Kidney tubule cell (primary cell): ENCODE measurements at regions not wholly inside any gene's neighbourhood (a gene's known extent, or its start where the extent isn't known, plus 50 kb on each side); places are given as distances from the start of the nearest gene placed in this dataset.

Source experiments
- DNase-seq: peaks from one replicate; pipeline ENCODE4 v3.0.0-alpha.2; 2018; ENCODE audit warnings: low spot score

- peak; percentile 11 for DNase-seq
Observed at GRCh38 chr6:51322505-51322904, 503.8 kb downstream of the TFAP2B start.

DNA sequence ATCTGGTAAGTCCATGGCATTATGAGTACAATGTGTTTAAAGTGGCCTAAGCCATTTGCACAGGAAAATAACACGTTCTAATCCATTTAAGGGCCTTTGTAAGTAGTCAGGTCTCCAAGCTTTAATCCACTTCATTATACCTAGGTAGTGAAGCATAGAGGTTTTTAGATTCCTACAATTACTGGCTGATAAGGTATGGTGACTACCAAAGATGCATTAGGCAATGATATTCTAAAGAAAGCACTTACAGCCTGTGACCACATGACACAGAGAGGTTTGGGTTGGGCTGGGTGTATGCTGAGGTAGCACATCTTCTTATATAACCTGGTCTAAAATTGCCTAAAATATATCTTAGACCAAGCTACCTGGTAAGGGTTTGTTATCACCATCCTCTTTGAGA is 504.4 kb downstream of the TFAP2B start:
- no peak for DNase-seq

DNA sequence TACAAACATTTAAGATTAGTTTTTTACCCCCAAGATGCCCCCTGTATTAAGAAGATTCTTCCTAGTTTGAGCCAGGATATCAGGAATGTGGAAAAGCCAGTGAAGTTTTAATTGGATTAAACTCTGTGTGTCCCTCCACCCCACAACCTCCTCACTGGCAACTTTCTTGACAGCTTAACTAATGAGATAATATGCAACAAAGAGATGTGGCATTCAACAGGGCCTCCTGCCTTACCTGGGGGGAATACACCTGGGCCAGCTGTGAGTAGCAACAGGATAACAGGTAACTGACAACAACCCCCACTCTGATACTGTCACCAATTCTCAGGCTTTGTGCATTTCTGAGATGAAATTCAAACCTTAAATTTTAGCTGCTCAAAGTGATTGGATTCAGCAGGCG is 512.3 kb downstream of the TFAP2B start:
- no peak for DNase-seq

- DNase-seq = no peak
Observed at GRCh38 chr6:51335543-51335942, 516.9 kb downstream of the TFAP2B start.

DNA sequence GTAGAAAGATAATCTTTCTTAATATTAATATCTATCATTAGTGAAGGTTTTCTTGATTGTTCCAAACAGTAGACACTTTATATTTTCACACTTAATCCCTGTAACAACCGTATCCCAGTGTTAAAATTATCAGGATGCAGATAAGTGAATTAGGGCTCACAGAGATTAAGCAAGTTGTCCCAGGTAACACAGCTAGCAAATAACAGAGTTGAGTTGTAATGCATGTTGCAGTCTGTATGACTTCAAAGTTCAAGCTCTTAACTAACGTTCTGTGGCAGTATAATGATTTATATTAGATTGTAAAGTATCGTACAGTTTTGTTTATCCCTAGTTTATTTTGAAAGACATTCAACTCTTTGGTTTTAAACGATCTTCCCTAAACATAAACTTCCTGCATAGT is 517.5 kb downstream of the TFAP2B start:
- DNase-seq = no peak

DNA sequence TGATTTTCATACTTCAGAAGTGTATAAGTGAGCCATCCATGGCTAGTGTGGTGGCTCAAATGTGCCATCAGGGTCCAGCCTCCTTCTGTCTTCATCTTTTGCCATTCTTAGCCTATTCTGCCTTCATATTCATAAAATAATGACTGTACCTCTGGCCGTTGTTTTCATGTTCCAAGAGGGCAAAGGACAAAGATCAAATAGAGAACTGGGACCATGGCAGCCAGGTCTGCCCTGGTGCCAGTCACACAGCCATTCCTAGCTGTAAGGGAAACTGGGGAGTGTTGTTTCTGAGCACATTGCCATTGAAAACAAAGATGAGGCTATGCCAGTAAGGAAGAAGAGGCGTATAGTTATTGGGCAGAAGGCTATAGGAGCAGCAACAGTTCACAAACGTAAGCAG is 518.6 kb downstream of the TFAP2B start:
- DNase-seq = no peak

GRCh38 chr6:51339108-51339507 is 520.4 kb downstream of the TFAP2B start:
- no peak for DNase-seq

DNA sequence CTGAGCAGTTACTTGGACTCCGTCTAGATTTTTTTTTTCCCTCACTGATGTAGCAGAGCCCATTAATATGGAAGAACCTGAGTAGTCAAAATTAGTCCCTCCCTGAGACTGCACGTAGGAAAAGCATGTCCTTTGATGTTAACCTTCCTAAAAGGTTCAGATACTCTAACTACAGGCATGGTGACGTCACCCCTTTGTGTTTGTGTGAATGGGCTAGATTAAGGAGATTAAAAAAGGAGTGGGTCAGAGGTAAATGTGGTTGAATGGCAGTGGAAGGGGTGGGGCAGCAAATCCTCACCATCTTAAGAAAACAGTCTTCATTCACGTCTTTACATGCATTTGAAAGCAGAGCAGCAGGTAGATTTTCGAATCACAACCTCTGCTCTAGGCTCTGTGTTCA is 521.1 kb downstream of the TFAP2B start:
- DNase-seq = no peak

DNA sequence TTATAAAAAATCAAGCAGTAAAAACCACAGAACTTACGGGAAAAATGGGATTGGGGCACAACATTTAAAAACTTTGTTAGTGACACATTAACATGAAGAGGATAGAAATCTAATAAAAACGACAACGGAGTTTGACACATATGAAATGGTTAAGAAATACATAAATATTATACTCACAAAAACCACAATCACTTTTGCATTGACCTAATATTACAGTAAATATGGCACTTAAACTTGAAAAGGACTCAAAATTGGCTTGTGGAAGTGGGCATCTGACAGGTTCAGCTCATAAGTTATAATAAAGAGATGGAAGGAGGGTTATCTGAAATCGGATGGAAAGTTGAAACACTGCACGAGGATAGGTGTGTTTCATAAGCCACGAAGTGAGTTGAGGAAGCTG is 523.7 kb downstream of the TFAP2B start:
- no peak for DNase-seq

DNA sequence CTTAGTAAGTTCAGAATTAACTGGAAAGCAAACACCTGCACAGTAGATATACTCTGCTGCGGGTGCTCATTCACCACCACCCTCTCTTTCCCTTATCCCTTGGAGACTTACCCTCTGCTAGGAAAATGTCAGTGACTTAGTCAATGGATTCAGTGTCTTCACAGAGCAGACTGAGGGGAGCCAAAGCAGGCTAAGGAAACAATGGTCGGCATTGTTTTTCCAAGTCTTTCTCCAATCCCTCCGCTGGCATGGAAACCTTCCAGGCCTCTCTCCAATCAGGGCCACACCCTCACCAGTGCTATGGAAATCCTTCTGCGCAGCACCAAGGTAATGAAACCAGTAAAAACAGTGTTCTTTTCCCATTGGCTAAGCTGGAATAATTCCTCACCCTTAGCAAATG is 531.2 kb downstream of the TFAP2B start:
- no peak for DNase-seq

GRCh38 chr6:51350308-51350904 is 531.7 kb downstream of the TFAP2B start:
- DNase-seq = peak; percentile 36

DNA sequence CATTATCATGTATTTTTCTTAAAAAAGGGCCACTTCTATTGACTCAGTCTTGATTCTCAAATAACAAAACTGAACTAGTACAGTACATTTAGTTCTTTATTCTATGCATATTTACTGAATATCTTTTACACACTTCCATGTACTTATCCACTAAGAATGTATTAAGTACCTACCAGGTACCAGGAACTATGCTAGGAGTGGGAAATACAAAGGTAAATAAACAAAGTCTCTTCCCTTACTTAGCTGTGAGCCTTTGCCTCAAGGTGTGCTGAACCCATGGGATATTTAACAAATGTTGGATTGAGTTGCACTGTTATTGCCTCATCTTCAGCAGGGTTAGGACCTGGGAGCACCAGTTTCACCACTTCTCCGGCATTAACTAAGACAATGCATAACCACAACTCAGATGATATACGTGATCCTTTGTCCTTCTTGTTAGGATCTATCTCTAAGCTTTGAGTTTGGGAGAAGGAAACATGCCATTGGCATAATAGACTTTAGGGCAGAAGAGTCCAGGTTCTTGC is 533.9 kb downstream of the TFAP2B start:
- no peak for DNase-seq

GRCh38 chr6:51360287-51360686 is 541.6 kb downstream of the TFAP2B start:
- no peak for DNase-seq

- no peak for DNase-seq
Observed at GRCh38 chr6:51365566-51365965, 546.9 kb downstream of the TFAP2B start.

DNA sequence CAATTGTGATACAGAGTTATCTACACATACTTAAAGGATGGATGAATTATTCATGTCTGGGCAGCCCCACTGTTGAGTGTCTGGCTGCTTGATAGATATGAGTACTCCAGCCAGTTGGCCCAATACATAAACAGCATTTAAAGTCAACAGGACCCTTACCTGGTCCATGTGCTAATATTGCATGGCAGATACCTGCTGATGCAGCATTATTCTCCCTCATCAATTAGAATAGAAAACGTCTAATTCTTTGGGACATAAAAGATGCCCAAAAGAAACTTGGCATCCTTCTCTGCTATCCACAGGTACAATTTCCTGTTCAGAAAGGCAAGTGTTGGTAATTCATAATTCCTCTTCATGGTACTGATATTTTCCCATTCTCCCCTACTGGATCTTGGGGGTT is 550.8 kb downstream of the TFAP2B start:
- DNase-seq = no peak

GRCh38 chr6:51382847-51383246 is 564.2 kb downstream of the TFAP2B start:
- DNase-seq = no peak

DNA sequence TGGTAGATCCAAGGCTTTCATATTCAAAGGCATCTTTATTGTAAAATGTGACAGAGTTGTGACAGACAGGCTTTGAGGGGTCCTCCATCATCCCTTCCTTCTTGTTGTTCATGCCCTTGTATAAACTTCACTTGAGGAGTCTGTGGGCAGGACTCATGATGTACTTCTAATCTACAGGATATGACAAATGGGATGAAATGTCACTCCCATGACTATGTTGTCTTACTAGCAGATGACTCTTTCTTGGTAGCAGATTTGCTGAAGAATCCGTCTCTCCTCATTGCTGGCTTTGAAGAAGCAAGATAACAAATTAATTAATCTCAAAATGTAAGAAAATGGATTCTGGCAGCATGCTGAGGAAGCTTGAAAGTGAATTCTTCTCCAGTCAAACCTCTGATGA is 566.1 kb downstream of the TFAP2B start:
- DNase-seq = no peak

GRCh38 chr6:51386347-51386836 is 567.7 kb downstream of the TFAP2B start:
- no peak for DNase-seq

DNA sequence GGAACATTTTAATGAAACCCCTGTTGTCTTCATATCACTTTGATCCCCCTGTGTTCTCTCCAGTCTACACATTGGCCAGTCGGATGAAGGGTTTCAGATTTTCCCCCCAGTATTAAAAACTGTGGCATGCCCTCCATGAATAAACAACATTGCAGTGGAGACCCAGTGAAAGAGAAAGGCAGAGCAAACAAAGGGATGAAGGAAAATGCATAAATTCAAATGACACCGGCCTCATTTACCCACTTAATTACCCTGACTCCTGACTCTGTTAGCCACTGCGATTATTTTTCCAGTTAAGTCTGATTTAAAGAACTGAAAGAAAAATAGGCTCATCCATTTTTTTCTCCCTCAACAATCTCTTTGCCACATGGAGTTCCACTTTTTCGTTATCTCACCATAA is 569.2 kb downstream of the TFAP2B start:
- DNase-seq = no peak

- DNase-seq = no peak
Observed at GRCh38 chr6:51394061-51394460, 575.4 kb downstream of the TFAP2B start.

DNA sequence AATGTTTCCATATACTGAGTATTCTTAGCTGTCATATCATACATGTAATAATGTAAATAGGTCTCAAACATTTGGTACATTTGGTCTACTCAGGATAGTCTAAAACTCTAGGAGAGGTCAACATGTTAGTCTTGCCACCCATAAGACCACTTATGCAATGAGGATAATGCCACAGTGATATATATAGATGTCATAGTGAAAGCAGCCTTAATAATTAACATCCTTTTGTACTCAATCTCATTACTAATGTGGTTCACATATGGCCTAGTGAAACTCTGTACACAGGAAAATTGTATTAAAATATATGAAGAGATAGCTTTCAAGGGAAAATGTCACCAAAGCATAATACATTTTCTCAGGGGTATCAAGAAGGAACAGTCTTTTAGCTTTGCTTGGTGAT is 577.9 kb downstream of the TFAP2B start:
- DNase-seq = no peak

- DNase-seq = no peak
Observed at GRCh38 chr6:51398064-51398705, 579.5 kb downstream of the TFAP2B start.

- DNase-seq = no peak
Observed at GRCh38 chr6:51398793-51399192, 580.1 kb downstream of the TFAP2B start.

GRCh38 chr6:51410453-51410852 is 591.8 kb downstream of the TFAP2B start:
- no peak for DNase-seq
